Glutamatergic neuron (in vitro differentiated cells): ENCODE measurements at regions not wholly inside any gene's neighbourhood (a gene's known extent, or its start where the extent isn't known, plus 50 kb on each side); places are given as distances from the start of the nearest gene placed in this dataset.

Experiments used
- DNase-seq: peaks from one replicate; pipeline ENCODE4 v3.0.0; 2022
- H3K27ac Mint-ChIP-seq: one replicate; pipeline ENCODE4 v1.8.0; 2020; ENCODE audit warnings: mild to moderate bottlenecking, mixed read lengths, inconsistent platforms; ENCODE audit not compliant: unreplicated experiment
- H3K27me3 Mint-ChIP-seq: one replicate; pipeline ENCODE4 v1.8.0; 2020; ENCODE audit warnings: mild to moderate bottlenecking, moderate library complexity, mixed read lengths, inconsistent platforms; ENCODE audit not compliant: unreplicated experiment
- H3K36me3 Mint-ChIP-seq: one replicate; pipeline ENCODE4 v1.8.0; 2020; ENCODE audit warnings: mild to moderate bottlenecking, mixed read lengths, inconsistent platforms; ENCODE audit not compliant: unreplicated experiment
- H3K4me1 Mint-ChIP-seq: one replicate; pipeline ENCODE4 v1.8.0; 2020; ENCODE audit warnings: mild to moderate bottlenecking, low read depth, mixed read lengths, inconsistent platforms; ENCODE audit not compliant: unreplicated experiment
- H3K4me3 Mint-ChIP-seq: one replicate; pipeline ENCODE4 v1.8.0; 2020; ENCODE audit warnings: mild to moderate bottlenecking, mixed read lengths, inconsistent platforms; ENCODE audit not compliant: unreplicated experiment
- H3K9me3 Mint-ChIP-seq: one replicate; pipeline ENCODE4 v1.8.0; 2020; ENCODE audit warnings: mild to moderate bottlenecking, moderate library complexity, mixed read lengths, inconsistent platforms; ENCODE audit not compliant: unreplicated experiment
- CTCF ChIP-seq: fragments of 200-600 bp; sonication (generic); IDR thresholded peaks from one replicate; pipeline ENCODE4 v1.5.0; 2021; ENCODE audit not compliant: partially characterized antibody, unreplicated experiment

GRCh38 chr2:88283886-88284592 is 113.9 kb downstream of the THNSL2 start:
- Mint-ChIP-seq H3K4me1 (no peaks in the 10 kb centered on the region), H3K27me3 (no peaks in the 10 kb centered on the region), H3K36me3 (no peaks in the 10 kb centered on the region), H3K9me3 (peaks cover 1% of the 10 kb centered on the region), H3K27ac (no peak overlapping the region), H3K4me3 (no peak overlapping the region)
- DNase-seq, result no peak
- no peak for TF ChIP-seq CTCF

GRCh38 chr2:88281302-88282217 is 111.4 kb downstream of the THNSL2 start:
- no peaks in the 10 kb centered on the region for H3K27me3 Mint-ChIP-seq
- H3K4me1 Mint-ChIP-seq, result no peaks in the 10 kb centered on the region
- H3K9me3 Mint-ChIP-seq, result peaks cover 1% of the 10 kb centered on the region
- no peak overlapping the region for H3K4me3 Mint-ChIP-seq
- H3K36me3 Mint-ChIP-seq, result peaks cover 5% of the 10 kb centered on the region
- TF ChIP-seq CTCF, result no peak
- DNase-seq, result no peak
- H3K27ac Mint-ChIP-seq, result no peak overlapping the region

- H3K4me3 Mint-ChIP-seq, result no peak overlapping the region
- no peak for TF ChIP-seq CTCF
- no peak for DNase-seq
- H3K27me3 Mint-ChIP-seq, result no peaks in the 10 kb centered on the region
- H3K9me3 Mint-ChIP-seq, result no peaks in the 10 kb centered on the region
- H3K27ac Mint-ChIP-seq, result no peak overlapping the region
- H3K4me1 Mint-ChIP-seq, result no peaks in the 10 kb centered on the region
- peaks cover 4% of the 10 kb centered on the region for H3K36me3 Mint-ChIP-seq
Observed at GRCh38 chr2:88269836-88270235, 99.7 kb downstream of the THNSL2 start.

- no peak for DNase-seq
- peaks cover 4% of the 10 kb centered on the region for H3K9me3 Mint-ChIP-seq
- no peak overlapping the region for H3K27ac Mint-ChIP-seq
- H3K4me1 Mint-ChIP-seq, result peaks cover 23% of the 10 kb centered on the region
- peaks cover 4% of the 10 kb centered on the region for H3K36me3 Mint-ChIP-seq
- no peaks in the 10 kb centered on the region for H3K27me3 Mint-ChIP-seq
- TF ChIP-seq CTCF, result no peak
- H3K4me3 Mint-ChIP-seq, result no peak overlapping the region
Observed at GRCh38 chr2:88265352-88266303, 95.5 kb downstream of the THNSL2 start.
